Effector memory CD8-positive, alpha-beta T cell (primary cell): ENCODE measurements at regions not wholly inside any gene's neighbourhood (a gene's known extent, or its start where the extent isn't known, plus 50 kb on each side); places are given as distances from the start of the nearest gene placed in this dataset.

ENCODE experiments used
- ATAC-seq: fragments of 150-1000 bp; cut with Tn5 transposase; replicated peaks from 2 replicates; pipeline ENCODE4 v1.10.0; 2021; ENCODE audit warnings: mild to moderate bottlenecking, moderate library complexity
- DNase-seq, 3 experiments: peaks; one replicate each; pipeline ENCODE4 v3.0.0; 2021
- H3K27ac Mint-ChIP-seq, 2 donors: one replicate each; pipeline ENCODE4 v1.8.0; 2022; ENCODE audit warnings: mild to moderate bottlenecking in 2 of 2, mixed read lengths in 2 of 2, moderate library complexity in 2 of 2
- H3K27me3 Mint-ChIP-seq, 2 donors: one replicate each; pipeline ENCODE4 v1.8.0; 2022; ENCODE audit warnings: mixed read lengths in 2 of 2
- H3K36me3 Mint-ChIP-seq: one replicate; pipeline ENCODE4 v1.8.0; 2022; ENCODE audit warnings: mild to moderate bottlenecking, moderate library complexity, mixed read lengths; ENCODE audit not compliant: insufficient read depth
- H3K4me1 Mint-ChIP-seq, 2 donors: one replicate each; pipeline ENCODE4 v1.8.0; 2022; ENCODE audit warnings: low read depth in 2 of 2, mixed read lengths in 2 of 2
- H3K4me3 Mint-ChIP-seq, 2 donors: one replicate each; pipeline ENCODE4 v1.8.0; 2022; ENCODE audit warnings: mild to moderate bottlenecking in 2 of 2, mixed read lengths in 2 of 2, moderate library complexity in 2 of 2
- H3K9me3 Mint-ChIP-seq, 2 donors: one replicate each; pipeline ENCODE4 v1.8.0; 2022; ENCODE audit warnings: mixed read lengths in 2 of 2

DNA sequence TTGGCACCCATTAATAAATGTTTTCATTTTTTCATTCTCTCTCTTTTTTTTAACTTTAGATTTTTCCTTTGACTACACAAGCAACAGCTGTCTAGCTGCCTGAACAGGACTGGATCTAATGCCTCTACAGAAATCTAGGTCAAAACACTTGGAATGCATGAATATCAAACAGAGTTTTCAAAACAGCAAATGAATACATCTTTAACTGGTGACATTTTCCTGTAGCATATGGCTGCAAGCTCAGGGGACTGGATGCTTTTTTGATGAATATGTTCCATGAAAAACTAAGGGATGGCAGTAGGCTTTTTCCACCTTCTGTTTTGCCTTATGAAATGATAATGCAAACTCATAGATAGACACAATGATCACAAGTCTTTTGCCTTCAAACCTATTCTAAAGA lies 661.7 kb downstream of the MCTP2 start:
- DNase-seq (no peak), ATAC-seq (no peak)
- H3K36me3 Mint-ChIP-seq, result no peaks in the 10 kb centered on the region
- peaks cover 0 to 6% of the 10 kb centered on the region in 2 donors for H3K27me3 Mint-ChIP-seq
- H3K9me3 Mint-ChIP-seq, result peaks cover 0 to 2% of the 10 kb centered on the region in 2 donors
- no peak overlapping the region for H3K27ac Mint-ChIP-seq
- H3K4me1 Mint-ChIP-seq, result no peaks in the 10 kb centered on the region
- no peak overlapping the region for H3K4me3 Mint-ChIP-seq

DNA sequence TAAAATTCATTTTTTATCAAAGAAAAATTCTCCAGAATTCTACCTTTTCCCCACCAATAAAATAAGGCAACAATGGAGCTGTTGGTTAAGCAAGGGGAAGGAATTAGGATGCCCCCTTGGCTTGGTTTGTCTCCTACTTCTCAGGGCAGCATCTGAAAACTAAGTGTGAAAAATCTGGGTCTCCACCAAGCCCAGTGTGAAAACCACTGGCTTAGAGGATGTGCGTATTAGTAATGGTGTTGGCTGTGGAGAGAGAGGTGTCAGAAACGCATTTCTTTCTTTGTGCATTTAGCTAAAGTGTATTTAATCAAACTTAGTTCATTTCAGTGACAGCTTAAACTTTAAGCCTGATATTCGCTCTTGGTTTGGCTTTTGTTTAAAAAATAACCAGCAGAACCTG lies 662.7 kb downstream of the MCTP2 start:
- no peak overlapping the region for H3K4me3 Mint-ChIP-seq
- H3K9me3 Mint-ChIP-seq, result peaks cover 0 to 2% of the 10 kb centered on the region in 2 donors
- no peak overlapping the region for H3K27ac Mint-ChIP-seq
- H3K36me3 Mint-ChIP-seq, result no peaks in the 10 kb centered on the region
- H3K4me1 Mint-ChIP-seq, result no peaks in the 10 kb centered on the region
- no peak for ATAC-seq
- DNase-seq, result no peak
- H3K27me3 Mint-ChIP-seq, result peaks cover 0 to 6% of the 10 kb centered on the region in 2 donors

DNA sequence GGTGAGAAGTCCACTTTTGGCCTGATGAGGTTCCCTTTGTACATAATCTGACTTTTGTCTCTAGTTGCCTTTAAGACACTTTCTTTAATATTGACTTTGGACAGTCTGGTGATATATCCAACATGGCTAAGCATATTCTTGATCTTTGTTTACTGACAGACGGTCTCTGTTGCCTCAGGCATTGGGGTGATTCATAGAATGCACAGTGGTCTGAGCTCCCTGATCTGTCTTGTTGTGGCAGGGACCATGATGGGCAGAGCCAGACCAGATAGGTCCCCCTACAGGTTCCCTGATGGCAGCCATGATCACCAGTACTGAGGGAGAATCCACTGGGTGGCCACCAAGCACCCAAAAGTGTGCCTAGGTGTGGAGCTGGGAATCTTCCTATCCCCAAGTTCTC lies 678.1 kb downstream of the MCTP2 start:
- H3K9me3 Mint-ChIP-seq, result peaks cover 3 to 8% of the 10 kb centered on the region in 2 donors
- no peaks in the 10 kb centered on the region for H3K4me1 Mint-ChIP-seq
- no peak for ATAC-seq
- H3K4me3 Mint-ChIP-seq, result no peak overlapping the region
- no peak overlapping the region for H3K27ac Mint-ChIP-seq
- H3K27me3 Mint-ChIP-seq, result no peaks in the 10 kb centered on the region
- no peaks in the 10 kb centered on the region for H3K36me3 Mint-ChIP-seq
- DNase-seq, result no peak

DNA sequence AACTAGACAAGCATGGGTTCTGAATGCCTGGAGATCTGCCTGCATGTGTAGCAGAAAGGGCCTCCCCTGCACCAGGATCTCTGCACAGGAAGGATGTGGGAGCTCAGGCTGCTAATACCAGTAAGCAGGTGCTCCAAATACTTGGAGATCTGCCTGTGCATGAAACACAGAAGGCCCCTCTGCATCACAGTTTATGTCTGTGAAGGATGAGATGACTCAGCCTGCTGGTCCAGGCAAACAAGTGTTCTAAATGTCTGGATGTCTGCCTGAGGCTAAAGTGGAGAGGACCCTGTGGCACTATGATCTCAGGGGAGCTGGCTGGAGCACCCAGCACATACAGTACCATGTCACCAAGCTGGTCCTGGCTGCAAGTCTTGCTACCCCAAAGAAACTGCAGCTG lies 678.8 kb downstream of the MCTP2 start:
- no peaks in the 10 kb centered on the region for H3K4me1 Mint-ChIP-seq
- no peaks in the 10 kb centered on the region for H3K36me3 Mint-ChIP-seq
- no peak for ATAC-seq
- peaks cover 3 to 8% of the 10 kb centered on the region in 2 donors for H3K9me3 Mint-ChIP-seq
- H3K4me3 Mint-ChIP-seq, result no peak overlapping the region
- no peak overlapping the region for H3K27ac Mint-ChIP-seq
- DNase-seq, result no peak
- no peaks in the 10 kb centered on the region for H3K27me3 Mint-ChIP-seq

DNA sequence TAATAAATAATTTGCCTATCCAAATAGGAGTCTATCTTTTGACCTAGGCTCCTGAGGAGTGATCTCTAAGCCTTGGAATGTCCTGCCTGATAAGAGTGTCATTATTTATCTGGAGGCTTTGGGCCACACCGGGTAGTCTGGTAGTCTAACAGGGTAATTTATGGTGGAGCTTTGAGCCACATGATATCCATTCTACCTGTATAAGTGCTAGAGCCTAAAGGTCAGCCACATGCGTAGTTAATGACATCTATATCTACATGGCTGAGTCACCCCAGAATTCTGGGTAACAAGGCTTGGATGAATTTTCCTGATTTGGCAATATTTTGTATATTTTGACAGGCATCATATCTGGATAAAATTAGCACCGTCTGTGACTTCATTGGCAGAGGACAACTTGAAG lies 681.4 kb downstream of the MCTP2 start:
- Mint-ChIP-seq H3K9me3 (peaks cover 2 to 8% of the 10 kb centered on the region in 2 donors), H3K27ac (no peak overlapping the region), H3K4me1 (no peaks in the 10 kb centered on the region), H3K27me3 (no peaks in the 10 kb centered on the region), H3K36me3 (no peaks in the 10 kb centered on the region), H3K4me3 (no peak overlapping the region)
- no peak for ATAC-seq
- DNase-seq, result no peak

DNA sequence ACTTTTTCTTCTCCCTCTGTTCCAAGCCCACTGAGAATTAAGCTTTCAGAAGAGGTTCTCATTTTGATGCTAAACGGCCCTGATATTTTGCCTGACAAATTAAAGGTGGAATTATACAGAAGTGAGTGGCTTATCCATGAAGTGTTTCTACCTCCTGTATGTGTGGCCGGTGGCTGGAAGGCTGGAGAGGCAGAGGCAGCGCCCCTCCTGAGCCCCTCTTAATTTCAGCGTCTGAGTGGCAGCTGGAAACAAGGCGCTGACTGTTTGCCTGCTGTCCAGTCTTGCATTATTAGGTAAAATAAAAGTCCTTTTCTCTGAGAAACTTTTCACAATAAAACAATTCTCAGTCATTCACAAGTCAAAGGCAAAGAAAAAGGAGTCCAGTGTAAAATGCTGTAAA lies 685.7 kb downstream of the MCTP2 start:
- no peaks in the 10 kb centered on the region for H3K4me1 Mint-ChIP-seq
- no peak overlapping the region for H3K27ac Mint-ChIP-seq
- H3K27me3 Mint-ChIP-seq, result no peaks in the 10 kb centered on the region
- ATAC-seq (no peak), DNase-seq (no peak)
- peaks cover 4 to 6% of the 10 kb centered on the region in 2 donors for H3K9me3 Mint-ChIP-seq
- H3K4me3 Mint-ChIP-seq, result no peak overlapping the region
- H3K36me3 Mint-ChIP-seq, result no peaks in the 10 kb centered on the region

DNA sequence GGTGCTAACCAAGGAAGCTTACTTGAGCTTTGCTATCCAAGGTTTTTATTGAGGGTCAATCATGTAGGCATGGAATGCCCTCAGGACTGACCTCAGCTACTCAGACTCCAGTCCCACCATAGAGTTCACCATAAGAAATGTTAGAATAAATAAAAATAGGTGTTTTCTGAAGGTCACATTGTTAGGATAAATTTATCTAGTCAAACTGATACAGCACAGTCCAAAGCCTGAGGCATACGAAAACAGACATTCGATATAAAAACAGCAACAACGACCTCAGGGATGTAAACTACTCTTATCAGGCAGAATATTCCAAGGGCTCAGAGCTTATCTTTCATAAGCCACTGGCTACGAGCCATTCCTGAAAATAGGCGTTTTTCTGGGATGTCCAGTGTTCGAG lies 690.6 kb downstream of the MCTP2 start:
- Mint-ChIP-seq H3K4me1 (no peaks in the 10 kb centered on the region), H3K27ac (no peak overlapping the region), H3K9me3 (peaks cover 2 to 6% of the 10 kb centered on the region in 2 donors), H3K4me3 (no peak overlapping the region), H3K27me3 (no peaks in the 10 kb centered on the region), H3K36me3 (no peaks in the 10 kb centered on the region)
- DNase-seq (no peak), ATAC-seq (no peak)

DNA sequence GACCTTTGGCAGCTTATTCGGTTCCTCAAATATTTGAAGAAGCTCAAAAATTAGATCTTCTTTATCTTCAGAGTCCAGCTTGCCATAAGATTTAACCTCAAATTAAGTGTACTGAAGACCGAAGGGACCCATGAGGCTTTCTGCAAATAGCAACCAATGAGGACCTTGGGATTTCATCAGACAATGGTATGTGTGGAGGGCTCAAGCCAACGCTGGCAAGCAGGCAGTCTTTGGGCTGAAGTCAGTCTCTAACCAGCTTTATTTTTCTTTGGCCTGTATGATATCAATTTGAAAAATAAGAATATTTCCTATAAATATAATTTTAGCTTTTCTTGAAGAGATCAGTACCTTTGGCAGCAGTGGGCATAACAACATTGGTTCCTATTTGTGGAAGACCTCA lies 692.7 kb downstream of the MCTP2 start:
- H3K4me1 Mint-ChIP-seq, result no peaks in the 10 kb centered on the region
- H3K4me3 Mint-ChIP-seq, result no peak overlapping the region
- no peak overlapping the region for H3K27ac Mint-ChIP-seq
- ATAC-seq, result no peak
- DNase-seq, result no peak
- no peaks in the 10 kb centered on the region for H3K27me3 Mint-ChIP-seq
- H3K9me3 Mint-ChIP-seq, result peaks cover 2 to 6% of the 10 kb centered on the region in 2 donors
- H3K36me3 Mint-ChIP-seq, result no peaks in the 10 kb centered on the region

DNA sequence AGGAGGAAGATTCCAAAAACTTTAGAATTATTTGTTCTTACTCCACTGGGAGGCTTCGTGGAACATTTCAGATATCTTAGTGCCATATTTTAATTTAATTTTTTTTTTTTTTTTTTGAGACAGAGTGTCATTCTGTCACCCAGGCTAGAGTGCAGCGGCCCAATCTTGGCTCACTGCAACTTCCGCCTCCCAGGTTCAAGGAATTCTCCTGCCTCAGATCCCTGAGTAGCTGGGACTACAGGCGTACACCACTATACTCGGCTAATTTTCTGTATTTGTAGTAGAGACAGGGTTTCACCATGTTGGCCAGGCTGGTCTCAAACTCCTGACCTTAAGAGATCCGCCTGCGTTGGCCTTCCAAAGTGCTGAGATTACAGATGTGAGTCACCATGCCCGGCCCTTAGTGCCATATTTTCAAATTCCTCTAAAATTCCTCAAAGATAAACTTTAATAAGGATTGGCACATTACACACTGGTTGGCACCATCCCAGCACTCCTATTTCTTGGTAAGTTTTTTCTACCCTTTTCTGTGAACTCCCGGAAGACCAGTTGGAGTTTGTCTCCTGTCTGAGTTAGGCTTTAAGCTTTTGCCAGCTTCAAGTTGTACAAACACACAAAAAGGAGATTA lies 693.7 kb downstream of the MCTP2 start:
- ATAC-seq (no peak), DNase-seq (no peak)
- H3K9me3 Mint-ChIP-seq, result peaks cover 0 to 6% of the 10 kb centered on the region in 2 donors
- H3K4me1 Mint-ChIP-seq, result no peaks in the 10 kb centered on the region
- H3K4me3 Mint-ChIP-seq, result no peak overlapping the region
- H3K36me3 Mint-ChIP-seq, result no peaks in the 10 kb centered on the region
- no peaks in the 10 kb centered on the region for H3K27me3 Mint-ChIP-seq
- no peak overlapping the region for H3K27ac Mint-ChIP-seq

DNA sequence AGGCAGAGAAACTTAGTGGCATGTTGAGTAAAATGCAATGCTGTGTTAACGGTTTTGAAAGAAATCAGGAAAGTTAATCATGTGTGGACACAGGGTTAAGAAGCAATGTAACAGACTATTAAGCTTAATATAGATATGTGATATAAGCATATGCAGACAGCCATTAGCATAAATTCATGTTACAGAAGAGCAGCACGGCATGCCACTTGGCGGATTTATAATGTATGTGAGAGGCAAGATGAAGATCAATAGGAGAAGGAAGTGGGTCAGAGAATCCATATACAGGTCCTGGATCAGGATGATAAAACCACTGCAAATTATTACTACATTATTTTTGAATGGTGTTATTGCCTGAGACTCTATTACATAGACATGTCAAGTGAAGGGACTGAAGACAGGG lies 694.3 kb downstream of the MCTP2 start:
- H3K4me3 Mint-ChIP-seq, result no peak overlapping the region
- no peaks in the 10 kb centered on the region for H3K4me1 Mint-ChIP-seq
- no peak overlapping the region for H3K27ac Mint-ChIP-seq
- no peaks in the 10 kb centered on the region for H3K27me3 Mint-ChIP-seq
- ATAC-seq, result no peak
- H3K9me3 Mint-ChIP-seq, result peaks cover 0 to 5% of the 10 kb centered on the region in 2 donors
- H3K36me3 Mint-ChIP-seq, result no peaks in the 10 kb centered on the region
- no peak for DNase-seq

DNA sequence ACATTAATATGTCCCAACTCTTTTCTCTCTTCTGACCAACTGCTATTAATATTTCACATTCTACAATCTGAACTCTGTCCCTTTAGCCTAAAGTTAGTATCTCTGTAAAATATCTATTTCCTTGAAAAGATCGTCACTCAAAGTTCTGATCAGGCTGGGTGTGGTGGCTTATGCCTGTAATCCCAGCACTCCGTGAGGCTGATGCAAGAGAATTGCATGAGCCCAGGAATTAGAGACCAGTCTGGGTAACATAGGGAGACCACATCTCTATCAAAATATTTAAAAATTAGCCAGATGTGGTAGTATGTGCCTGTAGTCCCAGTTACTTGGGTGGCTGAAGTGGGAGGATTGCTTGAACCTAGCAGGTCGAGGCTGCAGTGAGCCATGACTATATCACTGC lies 695.6 kb downstream of the MCTP2 start:
- Mint-ChIP-seq H3K9me3 (no peaks in the 10 kb centered on the region), H3K4me3 (no peak overlapping the region), H3K4me1 (no peaks in the 10 kb centered on the region), H3K36me3 (no peaks in the 10 kb centered on the region), H3K27ac (no peak overlapping the region), H3K27me3 (no peaks in the 10 kb centered on the region)
- no peak for DNase-seq
- ATAC-seq, result no peak

DNA sequence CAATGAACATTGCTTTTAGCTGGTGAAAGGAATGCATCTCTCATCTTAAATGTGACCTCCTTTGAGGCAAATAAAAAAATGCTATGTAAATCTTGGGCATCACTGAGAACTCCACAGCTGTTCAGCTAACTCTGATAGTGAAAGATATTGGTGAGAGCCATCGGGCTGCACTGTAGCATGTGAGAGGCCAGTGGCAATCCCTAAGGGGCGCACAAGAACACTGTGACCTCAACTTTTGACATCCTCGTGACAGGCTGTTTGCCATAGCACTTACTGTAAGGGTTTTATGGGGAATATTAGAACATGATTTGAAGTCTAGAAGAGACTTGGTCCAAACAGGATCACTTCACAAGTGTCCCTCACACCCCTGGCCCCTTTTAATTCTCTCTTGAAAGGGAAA lies 697.9 kb downstream of the MCTP2 start:
- Mint-ChIP-seq H3K9me3 (peaks cover 2% of the 10 kb centered on the region in 2 donors), H3K36me3 (no peaks in the 10 kb centered on the region), H3K27ac (no peak overlapping the region), H3K27me3 (no peaks in the 10 kb centered on the region), H3K4me1 (no peaks in the 10 kb centered on the region), H3K4me3 (no peak overlapping the region)
- DNase-seq (no peak), ATAC-seq (no peak)

DNA sequence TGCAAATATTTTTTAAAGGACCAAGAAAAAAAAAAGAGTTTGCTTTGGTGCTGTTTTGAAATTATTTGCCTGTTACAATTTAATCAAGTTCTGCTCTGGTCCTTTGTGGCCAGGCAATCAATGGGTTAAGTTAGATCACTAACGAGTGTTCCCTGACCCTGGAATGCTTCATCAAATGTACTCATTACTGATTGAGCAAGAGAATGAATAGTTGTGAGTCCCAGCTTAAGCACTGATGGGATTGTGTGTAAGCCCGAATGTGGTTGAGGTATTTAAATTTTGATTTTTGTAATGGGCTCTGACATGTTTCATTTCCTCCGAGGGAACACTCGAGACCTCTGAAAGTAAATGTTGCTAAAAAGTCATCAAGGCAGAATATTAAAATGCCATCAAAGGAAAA lies 699.1 kb downstream of the MCTP2 start:
- DNase-seq (no peak), ATAC-seq (no peak)
- H3K9me3 Mint-ChIP-seq, result peaks cover 6 to 13% of the 10 kb centered on the region in 2 donors
- H3K4me1 Mint-ChIP-seq, result no peaks in the 10 kb centered on the region
- H3K36me3 Mint-ChIP-seq, result no peaks in the 10 kb centered on the region
- H3K4me3 Mint-ChIP-seq, result no peak overlapping the region
- peaks cover 0 to 8% of the 10 kb centered on the region in 2 donors for H3K27me3 Mint-ChIP-seq
- no peak overlapping the region for H3K27ac Mint-ChIP-seq

DNA sequence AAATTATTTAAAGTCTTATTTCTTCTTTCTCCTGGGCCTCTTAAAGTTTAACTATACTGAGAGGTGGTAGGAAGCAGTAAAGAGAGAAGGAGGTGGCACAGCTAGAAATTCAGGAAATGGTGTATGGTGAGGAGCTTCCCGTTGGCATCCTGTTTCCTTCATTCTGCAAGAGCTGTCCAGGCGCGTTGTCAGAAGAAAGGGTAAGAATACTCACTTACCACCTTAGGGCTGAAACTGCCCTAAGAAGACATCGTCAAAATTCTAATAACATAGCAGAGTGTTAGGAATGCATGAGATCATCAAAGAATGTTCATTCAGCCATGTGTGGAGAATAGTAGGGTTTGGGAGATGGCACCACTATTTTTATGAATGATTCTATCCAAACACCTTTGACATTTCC lies 699.6 kb downstream of the MCTP2 start:
- Mint-ChIP-seq H3K4me1 (no peaks in the 10 kb centered on the region), H3K27ac (no peak overlapping the region), H3K27me3 (peaks cover 0 to 8% of the 10 kb centered on the region in 2 donors), H3K4me3 (no peak overlapping the region), H3K36me3 (no peaks in the 10 kb centered on the region), H3K9me3 (peaks cover 6 to 13% of the 10 kb centered on the region in 2 donors)
- no peak for DNase-seq
- ATAC-seq, result no peak

DNA sequence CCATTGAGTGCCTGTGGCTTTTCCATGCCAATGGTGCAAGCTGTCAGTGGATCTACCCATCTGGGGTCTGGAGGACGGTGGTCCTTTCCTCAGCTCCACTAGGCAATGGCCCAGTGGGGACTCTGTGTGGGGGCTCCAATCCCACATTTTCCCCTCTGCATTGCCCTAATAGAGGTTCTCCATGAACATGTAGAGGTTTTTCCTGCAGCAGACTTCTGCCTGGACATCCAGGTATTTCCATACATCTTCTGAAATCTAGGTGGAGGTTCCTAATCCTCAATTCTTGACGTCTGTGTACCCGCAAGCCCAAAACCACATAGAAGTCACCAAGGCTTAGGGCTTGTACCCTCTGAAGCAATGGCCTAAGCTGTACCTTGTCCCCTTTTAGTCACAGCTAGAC lies 703.1 kb downstream of the MCTP2 start:
- no peaks in the 10 kb centered on the region for H3K4me1 Mint-ChIP-seq

More for the DNA sequence above, 703.1 kb downstream of the MCTP2 start:
- no peak for DNase-seq
- Mint-ChIP-seq H3K9me3 (peaks cover 6 to 13% of the 10 kb centered on the region in 2 donors), H3K27ac (no peak overlapping the region), H3K4me3 (no peak overlapping the region), H3K36me3 (no peaks in the 10 kb centered on the region), H3K27me3 (peaks cover 0 to 8% of the 10 kb centered on the region in 2 donors)
- no peak for ATAC-seq
